ENCODE measurements at regions not wholly inside any gene's neighbourhood (a gene's known extent, or its start where the extent isn't known, plus 50 kb on each side); places are given as distances from the start of the nearest gene placed in this dataset.

GRCh38 chr4:19684084-19684483 lies 567.6 kb upstream of the SLIT2 start:
- H3K9me3 Mint-ChIP-seq: peaks cover 2 to 18% (median 7%) of the 10 kb centered on the region in 11 donors
- DNase-seq (no peak), ATAC-seq (no peak)
- Histone ChIP-seq H3K27ac (ENCODE audit: low read depth, low read length) (no peak overlapping the region), H3K27me3 (ENCODE audit: control insufficient read depth in 2 of 2, insufficient read depth in 2 of 2, low read length in 2 of 2) (no peaks in the 10 kb centered on the region), H3K9me3 (ENCODE audit: control insufficient read depth in 2 of 3, low read length in 3 of 3) (no peaks in the 10 kb centered on the region), H3K4me1 (ENCODE audit: control insufficient read depth in 2 of 2, insufficient read depth in 2 of 2, low read length in 2 of 2) (no peaks in the 10 kb centered on the region), H3K4me3 (ENCODE audit: low read length) (no peak overlapping the region), H3K36me3 (ENCODE audit: control insufficient read depth in 2 of 3, insufficient read depth in 3 of 3, low read length in 3 of 3) (no peaks in the 10 kb centered on the region)
- H3K4me3 Mint-ChIP-seq: no peak overlapping the region
- ChIA-PET CTCF (no interaction called here), POLR2A (no interaction called here)
- H3K27ac Mint-ChIP-seq: no peak overlapping the region
- H3K27me3 Mint-ChIP-seq: no peaks in the 10 kb centered on the region
- intact Hi-C loops (cut with micrococcal nuclease): no loop called here
- no peaks in the 10 kb centered on the region for H3K36me3 Mint-ChIP-seq
- H3K4me1 Mint-ChIP-seq: no peaks in the 10 kb centered on the region

GRCh38 chr4:19683426-19683825 lies 568.3 kb upstream of the SLIT2 start:
- H3K27ac ChIP-seq (ENCODE audit: low read depth, low read length): no peak overlapping the region
- Mint-ChIP-seq H3K36me3 (no peaks in the 10 kb centered on the region), H3K4me1 (no peaks in the 10 kb centered on the region), H3K27ac (no peak overlapping the region), H3K4me3 (no peak overlapping the region), H3K27me3 (no peaks in the 10 kb centered on the region), H3K9me3 (peaks cover 2 to 17% (median 7%) of the 10 kb centered on the region in 11 donors)
- no peak overlapping the region for H3K4me3 ChIP-seq (ENCODE audit: low read length)
- DNase-seq (no peak), ATAC-seq (no peak)
- no peaks in the 10 kb centered on the region for H3K36me3 ChIP-seq (ENCODE audit: control insufficient read depth in 2 of 3, insufficient read depth in 3 of 3, low read length in 3 of 3)
- no peaks in the 10 kb centered on the region for H3K4me1 ChIP-seq (ENCODE audit: control insufficient read depth in 2 of 2, insufficient read depth in 2 of 2, low read length in 2 of 2)
- ChIA-PET CTCF (no interaction called here), POLR2A (no interaction called here)
- H3K27me3 ChIP-seq (ENCODE audit: control insufficient read depth in 2 of 2, insufficient read depth in 2 of 2, low read length in 2 of 2): no peaks in the 10 kb centered on the region
- H3K9me3 ChIP-seq (ENCODE audit: control insufficient read depth in 2 of 3, low read length in 3 of 3): no peaks in the 10 kb centered on the region
- intact Hi-C loops (cut with micrococcal nuclease): no loop called here

GRCh38 chr4:19677211-19677610 lies 574.5 kb upstream of the SLIT2 start:
- Mint-ChIP-seq H3K36me3 (no peaks in the 10 kb centered on the region), H3K4me1 (no peaks in the 10 kb centered on the region), H3K27me3 (no peaks in the 10 kb centered on the region), H3K9me3 (peaks cover 1 to 20% (median 5%) of the 10 kb centered on the region in 11 donors), H3K27ac (no peak overlapping the region), H3K4me3 (no peak overlapping the region)
- H3K9me3 ChIP-seq (ENCODE audit: control insufficient read depth in 2 of 3, low read length in 3 of 3): no peaks in the 10 kb centered on the region
- DNase-seq (no peak), ATAC-seq (no peak)
- H3K4me3 ChIP-seq (ENCODE audit: low read length): no peak overlapping the region
- H3K4me1 ChIP-seq (ENCODE audit: control insufficient read depth in 2 of 2, insufficient read depth in 2 of 2, low read length in 2 of 2): no peaks in the 10 kb centered on the region
- ChIA-PET POLR2A (no interaction called here), CTCF (no interaction called here)
- H3K36me3 ChIP-seq (ENCODE audit: control insufficient read depth in 2 of 3, insufficient read depth in 3 of 3, low read length in 3 of 3): no peaks in the 10 kb centered on the region
- intact Hi-C loops (cut with micrococcal nuclease): no loop called here
- no peaks in the 10 kb centered on the region for H3K27me3 ChIP-seq (ENCODE audit: control insufficient read depth in 2 of 2, insufficient read depth in 2 of 2, low read length in 2 of 2)
- no peak overlapping the region for H3K27ac ChIP-seq (ENCODE audit: low read depth, low read length)

- Histone ChIP-seq H3K27ac (ENCODE audit: low read depth, low read length) (no peak overlapping the region), H3K36me3 (ENCODE audit: control insufficient read depth in 2 of 3, insufficient read depth in 3 of 3, low read length in 3 of 3) (no peaks in the 10 kb centered on the region), H3K27me3 (ENCODE audit: control insufficient read depth in 2 of 2, insufficient read depth in 2 of 2, low read length in 2 of 2) (no peaks in the 10 kb centered on the region), H3K4me1 (ENCODE audit: control insufficient read depth in 2 of 2, insufficient read depth in 2 of 2, low read length in 2 of 2) (no peaks in the 10 kb centered on the region), H3K9me3 (ENCODE audit: control insufficient read depth in 2 of 3, low read length in 3 of 3) (no peaks in the 10 kb centered on the region), H3K4me3 (ENCODE audit: low read length) (no peak overlapping the region)
- Mint-ChIP-seq H3K4me1 (no peaks in the 10 kb centered on the region), H3K27ac (no peak overlapping the region), H3K9me3 (peaks cover 3 to 25% (median 6%) of the 10 kb centered on the region in 11 donors), H3K36me3 (no peaks in the 10 kb centered on the region), H3K27me3 (no peaks in the 10 kb centered on the region), H3K4me3 (no peak overlapping the region)
- intact Hi-C loops (cut with micrococcal nuclease): no loop called here
- ATAC-seq: no peak
- POLR2A ChIA-PET: no interaction called here
- CTCF ChIA-PET: no interaction called here
- DNase-seq: no peak
These were observed 576.4 kb upstream of the SLIT2 start for GRCh38 chr4:19675172-19675811.

GRCh38 chr4:19659101-19659500 lies 592.6 kb upstream of the SLIT2 start:
- ATAC-seq (no peak), DNase-seq (no peak)
- H3K9me3 ChIP-seq (ENCODE audit: control insufficient read depth in 2 of 3, low read length in 3 of 3): no peaks in the 10 kb centered on the region
- H3K4me3 ChIP-seq (ENCODE audit: low read length): no peak overlapping the region
- ChIA-PET POLR2A (no interaction called here), CTCF (no interaction called here)
- Mint-ChIP-seq H3K4me1 (no peaks in the 10 kb centered on the region), H3K36me3 (no peaks in the 10 kb centered on the region), H3K4me3 (no peak overlapping the region), H3K27ac (no peak overlapping the region), H3K9me3 (peaks cover 3 to 17% (median 6%) of the 10 kb centered on the region in 11 donors), H3K27me3 (no peaks in the 10 kb centered on the region)
- no peak overlapping the region for H3K27ac ChIP-seq (ENCODE audit: low read depth, low read length)
- no peaks in the 10 kb centered on the region for H3K36me3 ChIP-seq (ENCODE audit: control insufficient read depth in 2 of 3, insufficient read depth in 3 of 3, low read length in 3 of 3)
- intact Hi-C loops (cut with micrococcal nuclease): no loop called here
- no peaks in the 10 kb centered on the region for H3K4me1 ChIP-seq (ENCODE audit: control insufficient read depth in 2 of 2, insufficient read depth in 2 of 2, low read length in 2 of 2)
- H3K27me3 ChIP-seq (ENCODE audit: control insufficient read depth in 2 of 2, insufficient read depth in 2 of 2, low read length in 2 of 2): no peaks in the 10 kb centered on the region

- Mint-ChIP-seq H3K9me3 (peaks cover under 1 to 15% (median 6%) of the 10 kb centered on the region in 11 donors), H3K36me3 (no peaks in the 10 kb centered on the region), H3K27ac (no peak overlapping the region), H3K4me3 (no peak overlapping the region), H3K27me3 (no peaks in the 10 kb centered on the region), H3K4me1 (no peaks in the 10 kb centered on the region)
- no peak overlapping the region for H3K4me3 ChIP-seq (ENCODE audit: low read length)
- intact Hi-C loops (cut with micrococcal nuclease): no loop called here
- ChIA-PET CTCF (no interaction called here), POLR2A (no interaction called here)
- no peak for ATAC-seq
- H3K4me1 ChIP-seq (ENCODE audit: control insufficient read depth in 2 of 2, insufficient read depth in 2 of 2, low read length in 2 of 2): no peaks in the 10 kb centered on the region
- H3K27ac ChIP-seq (ENCODE audit: low read depth, low read length): no peak overlapping the region
- no peaks in the 10 kb centered on the region for H3K36me3 ChIP-seq (ENCODE audit: control insufficient read depth in 2 of 3, insufficient read depth in 3 of 3, low read length in 3 of 3)
- H3K27me3 ChIP-seq (ENCODE audit: control insufficient read depth in 2 of 2, insufficient read depth in 2 of 2, low read length in 2 of 2): no peaks in the 10 kb centered on the region
- no peak for DNase-seq
- no peaks in the 10 kb centered on the region for H3K9me3 ChIP-seq (ENCODE audit: control insufficient read depth in 2 of 3, low read length in 3 of 3)
These were observed 593.8 kb upstream of the SLIT2 start for GRCh38 chr4:19657856-19658255.

GRCh38 chr4:19655666-19656065 lies 596.0 kb upstream of the SLIT2 start:
- no peak for ATAC-seq
- Mint-ChIP-seq H3K9me3 (peaks cover 3 to 15% (median 7%) of the 10 kb centered on the region in 11 donors), H3K27ac (no peak overlapping the region), H3K4me1 (no peaks in the 10 kb centered on the region), H3K4me3 (no peak overlapping the region), H3K27me3 (no peaks in the 10 kb centered on the region), H3K36me3 (no peaks in the 10 kb centered on the region)
- intact Hi-C loops (cut with micrococcal nuclease): no loop called here
- ChIA-PET CTCF (no interaction called here), POLR2A (no interaction called here)
- H3K27me3 ChIP-seq (ENCODE audit: control insufficient read depth in 2 of 2, insufficient read depth in 2 of 2, low read length in 2 of 2): no peaks in the 10 kb centered on the region
- H3K27ac ChIP-seq (ENCODE audit: low read depth, low read length): no peak overlapping the region
- no peak overlapping the region for H3K4me3 ChIP-seq (ENCODE audit: low read length)
- no peaks in the 10 kb centered on the region for H3K4me1 ChIP-seq (ENCODE audit: control insufficient read depth in 2 of 2, insufficient read depth in 2 of 2, low read length in 2 of 2)
- no peaks in the 10 kb centered on the region for H3K36me3 ChIP-seq (ENCODE audit: control insufficient read depth in 2 of 3, insufficient read depth in 3 of 3, low read length in 3 of 3)
- H3K9me3 ChIP-seq (ENCODE audit: control insufficient read depth in 2 of 3, low read length in 3 of 3): no peaks in the 10 kb centered on the region
- no peak for DNase-seq
